ENCODE measurements at regions not wholly inside any gene's neighbourhood (a gene's known extent, or its start where the extent isn't known, plus 50 kb on each side); places are given as distances from the start of the nearest gene placed in this dataset.
"Not testable (repeated sequence)": the region's sequence is repeated elsewhere in the genome, so short reads cannot be mapped to it uniquely, and the experiment has no call there.

- no peak for DNase-seq (ENCODE audit: extremely low read depth in 1 of 2, low read depth in 1 of 2)
Observed at GRCh38 chr2:16066261-16067036, 126.1 kb downstream of the MYCN start.

DNA sequence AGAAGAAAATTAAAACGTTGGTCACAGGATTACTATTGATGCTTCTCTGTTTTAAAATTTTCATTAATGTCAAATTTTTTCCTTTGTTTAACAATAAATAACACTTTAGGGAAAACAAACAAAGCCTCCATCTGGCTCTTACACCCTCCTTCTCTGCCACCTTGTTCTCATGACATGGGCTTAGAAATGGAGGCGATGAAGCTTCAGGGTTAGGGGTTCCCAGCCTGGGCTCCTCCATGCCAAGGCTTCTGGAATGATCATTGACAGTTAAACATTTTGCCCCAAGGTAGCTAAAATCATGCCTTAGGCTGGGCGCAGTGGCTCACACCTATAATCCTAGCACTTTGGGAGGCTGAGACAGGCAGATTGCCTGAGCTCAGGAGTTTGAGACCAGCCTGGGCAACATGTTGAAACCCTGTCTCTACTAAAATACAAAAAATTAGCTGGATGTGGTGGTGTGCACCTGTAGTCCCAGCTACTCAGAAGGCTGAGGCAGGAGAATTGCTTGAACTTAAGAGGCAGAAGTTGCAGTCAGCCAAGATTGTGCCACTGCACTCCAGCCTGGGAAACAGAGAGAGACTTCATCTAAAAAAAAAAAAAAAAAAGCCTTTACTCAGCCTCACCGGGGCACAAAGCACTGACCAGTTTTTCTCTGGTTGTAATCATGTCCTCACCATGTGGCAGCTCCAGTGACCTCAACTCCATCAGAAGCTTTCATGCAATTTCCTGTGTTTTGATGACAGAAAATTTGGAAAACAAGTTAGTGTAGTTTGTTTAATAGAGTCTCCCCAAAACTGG lies 125.1 kb downstream of the MYCN start:
- not testable (repeated sequence) for DNase-seq (ENCODE audit: extremely low read depth in 1 of 2, low read depth in 1 of 2)

GRCh38 chr2:16064745-16065144 lies 124.4 kb downstream of the MYCN start:
- no peak for DNase-seq (ENCODE audit: extremely low read depth in 1 of 2, low read depth in 1 of 2)

GRCh38 chr2:16063955-16064633 lies 123.7 kb downstream of the MYCN start:
- no peak for DNase-seq (ENCODE audit: extremely low read depth in 1 of 2, low read depth in 1 of 2)

DNA sequence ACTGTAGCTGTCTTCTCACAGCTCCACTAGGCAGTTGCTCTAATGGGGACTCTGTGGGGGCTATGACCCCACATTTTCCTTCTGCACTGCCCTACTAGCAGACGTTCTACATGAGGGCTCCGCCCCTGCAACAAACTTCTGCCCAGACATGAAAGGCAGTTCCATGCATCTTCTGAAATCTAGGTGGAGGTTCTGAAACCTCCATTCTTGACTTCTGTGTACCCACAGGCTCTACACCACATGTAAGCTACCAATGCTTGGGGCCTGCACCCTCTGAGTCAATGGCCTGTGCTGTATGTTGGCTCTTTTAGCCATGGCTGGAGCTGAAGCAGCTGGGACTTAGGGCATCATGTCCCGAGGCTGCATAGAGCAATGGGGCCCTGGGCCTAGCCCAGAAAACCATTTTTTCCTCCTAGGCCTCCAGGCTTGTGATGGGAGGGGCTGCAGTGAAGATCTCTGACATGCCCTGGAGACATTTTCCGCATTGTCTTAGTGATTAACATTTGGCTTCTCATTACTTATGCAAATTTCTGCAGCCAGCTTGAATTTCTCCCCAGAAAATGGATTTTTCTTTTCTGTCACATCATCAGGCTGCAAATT lies 123.0 kb downstream of the MYCN start:
- DNase-seq (ENCODE audit: extremely low read depth in 1 of 2, low read depth in 1 of 2): no peak

GRCh38 chr2:16062471-16063250 lies 122.3 kb downstream of the MYCN start:
- no peak for DNase-seq (ENCODE audit: extremely low read depth in 1 of 2, low read depth in 1 of 2)

DNA sequence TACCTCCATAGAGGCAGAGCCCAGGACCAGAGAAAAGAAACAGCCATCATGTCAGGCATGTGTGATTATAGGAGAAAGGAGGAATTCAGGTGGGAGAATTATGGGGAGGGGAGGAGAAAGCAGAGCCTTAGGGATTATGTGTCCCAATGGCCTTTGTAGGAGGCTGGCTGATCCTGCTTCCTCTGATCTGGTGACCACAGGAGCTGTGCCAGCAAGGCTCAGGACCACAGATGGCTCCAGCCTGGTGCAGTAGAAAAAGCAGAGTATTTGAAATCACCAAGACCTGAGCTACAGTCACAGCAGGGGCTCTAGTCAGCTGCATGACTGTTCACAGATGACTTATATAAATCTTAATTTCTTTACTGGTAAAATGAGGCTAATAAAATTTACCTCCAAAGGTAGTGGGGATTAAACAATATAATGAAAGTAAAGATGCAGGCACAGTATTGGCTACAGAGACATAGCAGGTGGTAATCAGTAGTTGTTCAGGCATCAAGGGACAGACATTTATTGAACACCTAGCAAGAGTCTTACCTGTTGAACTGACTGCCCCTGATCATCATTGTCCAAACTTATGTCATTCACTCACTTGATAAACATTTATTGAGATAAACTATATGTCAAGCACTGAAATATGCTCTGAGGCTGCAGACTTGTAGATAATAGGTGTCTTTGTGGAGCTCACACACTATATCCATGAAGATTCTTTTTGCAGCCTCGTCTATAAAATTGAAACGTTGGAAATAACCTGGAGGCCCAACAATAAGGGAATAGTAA lies 121.3 kb downstream of the MYCN start:
- DNase-seq (ENCODE audit: extremely low read depth in 1 of 2, low read depth in 1 of 2): no peak

- no peak for DNase-seq (ENCODE audit: extremely low read depth in 1 of 2, low read depth in 1 of 2)
Observed at GRCh38 chr2:16060936-16061338, 120.6 kb downstream of the MYCN start.

DNA sequence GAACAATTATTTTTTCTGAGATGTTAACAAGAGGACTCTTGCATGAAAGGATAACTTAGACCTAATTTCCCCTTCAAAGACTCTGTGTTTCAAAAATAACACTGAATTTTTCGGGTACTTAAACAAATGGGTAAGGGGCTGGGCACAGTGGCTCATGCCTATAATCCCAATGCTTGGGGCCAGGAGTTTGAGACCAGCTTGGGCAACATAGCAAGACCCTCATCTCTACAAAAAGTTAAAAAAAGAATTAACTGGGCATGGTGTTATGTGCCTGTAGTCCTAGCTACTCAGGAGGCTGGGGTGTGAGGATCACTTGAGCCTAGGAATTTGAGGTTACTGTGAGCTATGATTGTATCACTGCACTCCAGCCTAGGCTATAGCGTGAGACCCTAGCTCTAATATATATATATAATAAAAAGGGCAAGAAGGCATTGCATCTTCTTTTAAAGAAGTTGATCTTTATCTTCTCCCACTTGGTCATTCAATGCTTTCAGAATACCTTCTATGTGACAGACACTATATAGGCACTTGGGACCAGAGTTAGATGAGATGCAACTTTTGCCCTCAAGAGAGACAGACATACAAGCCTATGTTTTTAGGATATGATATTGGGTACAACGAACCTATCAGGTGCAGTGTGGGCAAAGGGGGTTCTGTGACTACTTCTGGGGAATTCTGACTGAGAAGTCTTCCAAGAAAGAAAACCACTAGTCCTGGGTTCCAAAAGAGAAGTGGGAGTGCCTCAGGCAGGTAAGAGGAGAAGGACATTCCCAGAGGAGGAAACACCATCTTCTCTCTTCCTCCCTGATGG lies 120.0 kb downstream of the MYCN start:
- DNase-seq (ENCODE audit: extremely low read depth in 1 of 2, low read depth in 1 of 2): no peak

GRCh38 chr2:16059393-16060016 lies 119.2 kb downstream of the MYCN start:
- DNase-seq (ENCODE audit: extremely low read depth in 1 of 2, low read depth in 1 of 2): no peak

- no peak for DNase-seq (ENCODE audit: extremely low read depth in 1 of 2, low read depth in 1 of 2)
Observed at GRCh38 chr2:16058747-16059358, 118.5 kb downstream of the MYCN start.

- DNase-seq (ENCODE audit: extremely low read depth in 1 of 2, low read depth in 1 of 2): no peak
Observed at GRCh38 chr2:16058256-16058655, 117.9 kb downstream of the MYCN start.

GRCh38 chr2:16057661-16058060 lies 117.3 kb downstream of the MYCN start:
- DNase-seq (ENCODE audit: extremely low read depth in 1 of 2, low read depth in 1 of 2): no peak

- no peak for DNase-seq (ENCODE audit: extremely low read depth in 1 of 2, low read depth in 1 of 2)
Observed at GRCh38 chr2:16055848-16056580, 115.7 kb downstream of the MYCN start.

DNA sequence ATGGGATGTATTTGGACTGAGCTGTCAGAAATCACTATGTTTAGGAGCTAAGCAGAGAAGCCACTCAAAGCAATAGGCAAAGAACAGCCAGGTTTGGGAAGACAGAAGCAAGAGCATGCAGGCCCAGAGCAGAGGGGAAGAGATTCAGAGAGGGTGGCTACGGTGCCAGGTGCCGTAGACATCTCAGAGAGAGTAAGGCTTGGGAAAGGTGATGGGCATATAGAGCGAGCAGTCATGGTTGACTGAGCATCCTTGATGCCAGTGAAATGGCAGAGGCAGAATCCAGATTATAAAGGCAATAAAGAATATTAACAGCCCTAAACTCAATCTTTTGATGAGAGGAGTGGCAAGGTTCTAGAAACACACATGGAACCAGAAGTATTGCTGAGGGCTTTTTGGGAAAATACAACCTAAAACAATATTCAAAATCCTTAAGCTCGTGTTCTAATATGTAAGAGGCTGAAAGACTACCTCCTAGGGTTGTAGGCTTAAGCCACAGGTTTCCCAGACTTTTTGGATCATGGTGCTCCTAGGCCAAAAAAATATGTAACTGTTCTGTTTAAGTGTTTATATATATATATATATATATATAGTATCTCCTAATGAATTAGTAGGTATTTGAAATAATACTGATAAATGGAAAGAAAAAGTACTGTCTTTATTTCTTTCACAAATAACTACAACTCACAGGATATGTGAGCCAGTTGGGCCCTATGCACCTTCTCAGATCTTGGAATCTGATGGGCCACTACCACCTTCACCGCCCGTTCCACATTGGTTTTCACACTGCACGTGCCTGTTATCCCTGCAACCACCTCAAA lies 113.3 kb downstream of the MYCN start:
- no peak for DNase-seq (ENCODE audit: extremely low read depth in 1 of 2, low read depth in 1 of 2)

- DNase-seq (ENCODE audit: extremely low read depth in 1 of 2, low read depth in 1 of 2): not testable (repeated sequence)
Observed at GRCh38 chr2:16052571-16053052, 112.3 kb downstream of the MYCN start.
